GM21528 (cell line): ENCODE measurements at regions not wholly inside any gene's neighbourhood (a gene's known extent, or its start where the extent isn't known, plus 50 kb on each side); places are given as distances from the start of the nearest gene placed in this dataset.

Source experiments
- ATAC-seq: cut with Tn5 transposase; IDR thresholded peaks from one replicate; pipeline ENCODE4 v1.9.1; 2021; ENCODE audit warnings: mild to moderate bottlenecking, moderate library complexity; ENCODE audit not compliant: unreplicated experiment, low FRiP score

DNA sequence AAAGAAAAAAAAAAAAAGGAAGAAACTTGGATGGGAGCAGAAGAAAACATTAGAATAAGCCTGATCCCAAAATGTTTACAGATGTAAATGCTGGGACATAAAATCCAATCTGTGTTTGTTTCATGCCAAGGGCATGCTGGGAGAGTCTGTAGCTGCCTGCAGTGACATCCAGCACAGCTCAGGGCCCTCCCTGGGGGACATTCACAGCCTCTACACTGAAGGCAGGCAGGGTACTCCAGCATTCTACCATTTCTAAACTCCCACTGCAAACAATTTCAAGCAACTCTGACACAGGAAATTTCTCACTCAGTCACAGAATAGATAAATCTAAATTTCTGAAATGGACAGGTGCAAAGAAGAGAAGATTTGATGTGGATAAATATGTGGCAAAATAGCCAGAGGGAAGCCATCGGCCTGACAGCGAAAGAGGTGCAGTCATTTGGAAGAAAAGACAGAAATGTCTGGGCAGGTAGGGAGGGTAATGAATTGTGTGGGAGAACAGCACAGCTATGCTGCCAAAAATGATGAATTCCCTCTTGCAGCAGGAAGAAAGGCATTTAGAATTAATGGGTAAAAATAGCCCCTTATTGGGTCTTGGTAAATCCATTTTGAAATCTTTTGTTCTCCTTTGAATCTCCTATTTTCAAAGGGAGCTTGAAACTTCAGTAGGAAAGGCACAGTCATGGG is 199.4 kb downstream of the MED10 start:
- ATAC-seq, result no peak

DNA sequence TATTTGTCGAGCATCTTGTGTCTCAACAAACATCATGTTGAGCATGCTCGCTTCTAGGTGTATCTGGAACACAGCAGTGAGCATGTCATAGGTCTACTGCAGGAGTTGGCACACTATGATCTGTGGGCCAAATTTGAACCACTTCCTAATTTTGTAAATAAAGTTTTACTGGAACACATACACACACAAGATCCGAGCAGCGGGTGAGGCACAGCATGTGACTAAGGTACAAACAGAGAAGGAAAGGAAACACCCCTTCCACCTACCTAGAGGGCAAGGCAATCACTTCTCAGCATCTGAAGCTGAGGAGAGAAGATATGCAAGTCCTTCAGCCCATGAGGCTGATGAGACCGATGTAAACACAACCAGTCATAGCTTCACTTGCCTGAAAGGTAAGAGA is 200.4 kb downstream of the MED10 start:
- no peak for ATAC-seq

DNA sequence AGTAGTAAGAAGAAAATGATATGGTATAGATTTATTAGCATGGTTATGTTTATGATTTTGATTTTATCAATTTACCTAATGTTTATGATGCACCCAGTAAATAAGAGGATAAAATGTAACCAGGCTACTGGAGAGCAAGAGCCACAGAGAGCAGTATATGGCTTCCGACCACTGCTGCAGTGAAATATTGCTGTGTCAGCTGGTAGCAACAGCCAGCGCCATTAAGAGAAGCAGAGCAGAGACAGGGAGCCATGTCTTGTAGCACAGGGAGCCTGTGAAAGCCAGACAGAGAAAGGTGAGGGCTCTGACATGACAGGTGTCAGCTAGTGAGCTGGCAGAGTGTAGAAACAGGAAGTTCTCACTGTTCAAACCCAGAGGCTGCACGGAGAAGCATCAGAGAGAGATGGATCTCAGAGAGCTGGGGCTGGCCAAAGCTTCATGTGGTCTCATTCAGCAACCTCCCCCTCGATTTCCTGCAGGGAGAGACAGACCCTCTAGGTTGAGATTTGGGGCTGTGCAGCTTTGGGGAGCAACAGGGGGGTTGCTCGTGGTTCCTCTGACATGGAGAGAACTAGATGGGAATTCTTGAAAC is 202.1 kb downstream of the MED10 start:
- ATAC-seq, result no peak

DNA sequence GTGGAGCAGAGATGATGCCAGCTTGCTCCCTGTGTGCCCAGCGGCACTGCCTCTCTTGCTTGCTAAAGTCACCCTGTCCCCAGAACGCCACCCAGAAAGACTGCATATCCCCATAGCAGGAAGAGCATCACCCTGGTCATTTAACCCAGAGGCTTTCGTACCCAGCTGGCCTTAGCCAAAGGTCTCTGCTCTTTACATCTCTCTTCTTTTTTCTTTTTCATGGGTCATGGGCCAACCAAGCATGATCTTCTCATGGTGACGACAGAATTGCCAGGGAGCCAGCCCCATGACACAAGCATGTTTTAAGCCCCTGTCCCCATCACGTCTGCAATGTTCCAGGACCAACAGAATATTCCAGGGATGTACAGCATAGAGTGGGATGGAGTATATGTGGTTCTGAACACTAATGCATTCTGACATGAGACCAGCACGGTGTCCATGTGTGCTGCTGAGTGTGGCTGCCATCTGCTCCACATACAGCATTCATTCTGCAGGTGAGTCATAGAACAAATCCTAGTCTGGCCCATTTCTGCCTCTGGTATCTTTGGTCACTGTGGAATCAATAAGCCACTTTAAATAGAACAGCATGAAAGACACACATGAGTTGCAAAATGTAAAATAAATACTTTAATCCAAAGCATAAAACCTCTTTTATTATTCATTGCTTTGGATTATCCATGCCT is 203.0 kb downstream of the MED10 start:
- ATAC-seq, result no peak

DNA sequence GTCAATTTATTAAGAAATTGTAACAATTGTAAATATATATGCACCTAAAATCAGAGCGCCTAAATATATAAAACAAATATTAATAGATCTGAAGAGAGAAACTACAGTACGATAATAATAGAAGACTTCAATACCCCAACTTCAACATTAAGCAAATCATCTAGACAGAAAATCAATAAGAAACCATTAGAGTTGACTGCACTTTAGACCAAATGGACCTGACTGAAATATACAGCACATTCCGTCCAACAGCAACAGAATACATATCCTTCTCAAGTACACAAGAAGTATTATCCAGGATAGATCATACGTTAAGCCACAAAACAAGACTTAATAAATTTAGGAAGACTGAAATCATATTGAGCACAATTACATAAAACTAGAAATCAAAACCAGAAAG is 208.7 kb downstream of the MED10 start:
- no peak for ATAC-seq

DNA sequence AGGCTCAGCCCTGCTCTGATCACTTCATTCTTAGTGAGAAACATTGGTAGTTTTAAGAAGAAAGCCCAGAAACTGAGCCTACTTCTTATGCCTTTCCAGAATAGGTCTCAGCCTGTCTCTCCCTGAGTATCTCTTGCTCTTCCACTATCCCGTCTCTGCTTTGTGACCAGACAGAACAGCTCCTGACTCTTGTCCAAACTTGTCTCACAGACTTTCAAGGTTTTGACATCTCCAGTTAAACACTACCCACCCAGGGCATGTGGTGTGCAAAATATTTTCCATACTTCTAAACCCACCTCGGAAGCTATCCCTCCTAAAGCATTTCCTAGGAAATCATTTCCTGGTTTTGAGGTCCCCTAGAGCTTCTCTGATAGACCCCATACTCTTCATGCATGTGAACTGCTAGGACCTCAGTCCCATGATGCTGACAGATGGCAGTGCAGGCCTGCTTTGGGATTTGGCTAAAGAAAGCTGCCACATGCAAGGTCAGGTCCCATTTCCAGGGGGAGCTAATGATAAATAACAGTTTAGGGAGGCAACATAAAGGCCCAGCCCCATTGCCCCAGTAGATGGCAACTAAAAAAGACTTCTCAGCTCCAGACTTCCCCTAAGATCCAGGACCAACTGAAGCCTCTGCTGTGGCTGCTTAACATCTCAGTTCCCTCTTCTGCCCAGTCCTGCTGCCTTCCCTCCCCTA is 211.5 kb downstream of the MED10 start:
- no peak for ATAC-seq

DNA sequence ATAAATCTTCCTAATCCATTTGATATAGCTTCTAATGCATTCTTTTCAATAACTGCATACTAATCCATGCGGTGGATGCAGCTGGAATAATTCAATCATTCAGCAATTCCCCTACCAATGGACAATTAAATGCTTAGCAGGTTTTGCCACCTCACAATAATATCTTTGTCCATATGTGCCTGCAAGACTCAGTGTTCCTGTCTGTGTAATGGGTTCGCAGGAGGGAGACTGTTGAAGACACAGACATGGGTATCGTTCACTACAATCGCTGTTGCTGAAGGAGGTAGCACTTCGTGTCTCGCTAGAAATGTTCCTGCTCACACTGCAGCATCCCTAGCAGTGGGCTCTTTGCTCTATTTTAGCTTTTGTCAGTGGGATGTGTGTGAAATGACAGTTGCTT is 214.4 kb downstream of the MED10 start:
- ATAC-seq, result no peak

DNA sequence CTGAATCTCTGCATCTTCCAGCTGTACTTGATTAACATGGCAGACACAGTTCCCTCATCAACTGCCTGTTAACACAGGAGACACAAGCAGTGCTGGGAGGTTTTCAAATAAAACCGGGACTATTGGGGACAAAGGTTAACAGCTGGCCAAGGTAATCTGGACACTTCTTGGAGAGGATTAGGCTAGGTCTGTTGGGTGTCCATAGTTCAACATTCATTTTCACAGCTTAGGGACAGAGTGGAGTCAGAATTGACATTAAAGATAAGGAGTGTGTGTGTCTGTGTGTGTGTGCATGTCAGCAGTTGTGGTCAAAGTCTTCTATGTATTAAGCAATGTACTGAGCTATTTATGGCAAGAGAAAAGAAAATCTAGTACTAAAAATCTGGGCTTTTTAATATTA is 216.2 kb downstream of the MED10 start:
- ATAC-seq, result no peak

DNA sequence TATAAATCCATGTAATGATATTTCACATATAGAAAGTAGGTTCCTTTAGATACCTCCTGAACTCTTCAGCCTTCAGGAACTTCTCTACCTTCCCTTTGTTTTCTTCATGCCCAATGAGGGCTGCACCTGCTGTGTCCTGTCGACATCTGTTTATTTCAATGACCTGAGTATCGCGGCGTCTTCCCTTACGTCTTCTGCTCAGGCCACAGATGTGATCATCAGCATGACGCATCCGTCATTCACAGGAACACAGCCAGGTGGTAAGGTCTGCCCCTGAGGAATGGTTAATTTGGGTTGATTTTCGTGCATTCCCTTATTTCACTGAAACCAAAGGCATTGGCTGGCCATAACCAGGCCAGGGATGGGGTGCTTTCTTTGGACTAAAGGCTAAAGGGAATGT is 217.1 kb downstream of the MED10 start:
- no peak for ATAC-seq

DNA sequence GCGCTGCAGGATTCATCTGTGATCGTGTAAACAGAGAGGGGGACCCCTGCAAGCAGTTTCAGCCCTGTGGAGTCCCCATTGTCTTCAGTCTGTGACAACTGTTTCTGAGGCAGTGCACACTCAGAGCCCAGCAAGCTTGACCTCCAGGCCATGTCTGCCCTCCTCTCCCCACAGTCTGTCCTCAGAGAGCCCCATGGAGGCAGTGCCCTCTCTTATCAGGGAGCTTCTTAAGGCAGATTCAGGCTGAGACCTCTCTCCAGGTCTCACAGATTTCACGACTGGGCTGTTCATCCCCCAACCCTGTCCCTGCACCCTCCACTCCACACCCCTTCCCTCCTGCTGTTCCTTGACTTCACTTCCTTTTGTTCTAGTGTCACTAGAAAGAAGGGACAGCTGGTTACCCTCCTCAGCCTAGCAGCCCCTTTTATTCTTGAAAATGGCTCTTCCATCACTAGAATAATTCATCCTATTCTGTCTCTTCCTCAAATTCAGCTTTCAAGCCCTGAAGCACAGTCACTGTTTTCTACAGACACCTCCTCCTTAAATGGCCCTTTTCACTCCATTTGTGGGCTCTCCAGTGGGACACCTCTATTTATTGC is 218.4 kb downstream of the MED10 start:
- ATAC-seq, result no peak

DNA sequence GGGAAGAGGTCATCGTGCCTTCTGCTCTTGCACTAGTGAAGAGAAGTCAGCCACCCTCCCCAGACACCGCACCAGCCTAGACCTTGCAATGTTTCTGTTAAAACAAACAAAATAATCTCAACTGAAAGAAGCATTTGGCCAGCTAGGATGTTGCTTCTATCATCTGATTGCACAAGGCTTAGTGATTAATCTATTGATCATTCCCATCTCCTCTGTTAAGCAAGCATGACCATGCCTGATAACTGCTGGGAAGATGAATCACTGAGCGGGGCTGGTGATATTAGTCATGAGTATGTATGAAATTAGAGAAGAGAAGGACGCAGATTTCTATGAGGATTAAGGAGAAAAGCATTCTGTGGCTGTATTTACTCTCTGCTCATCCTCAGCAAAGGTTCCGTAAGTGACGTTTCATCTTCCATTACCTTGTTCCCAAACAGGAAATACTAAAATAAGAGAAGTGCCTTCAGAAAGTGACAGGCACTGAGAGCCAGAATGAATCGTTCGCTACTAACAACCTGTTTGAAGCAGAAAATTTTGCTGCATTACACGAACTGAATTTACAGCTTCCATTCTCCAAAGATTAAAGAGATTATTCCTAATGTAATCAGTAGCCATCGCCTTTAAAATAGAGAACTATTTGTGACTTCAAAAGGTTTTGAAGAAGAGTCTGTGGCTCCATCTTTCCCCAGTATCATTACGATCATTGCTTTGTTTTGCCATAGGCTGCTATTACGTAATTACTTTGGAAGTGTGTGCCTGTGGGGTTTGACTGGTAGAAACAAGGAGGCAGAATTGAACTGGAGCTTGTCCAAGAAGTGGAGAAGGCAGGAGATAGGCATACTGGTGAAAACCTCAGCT is 219.1 kb downstream of the MED10 start:
- ATAC-seq, result no peak

DNA sequence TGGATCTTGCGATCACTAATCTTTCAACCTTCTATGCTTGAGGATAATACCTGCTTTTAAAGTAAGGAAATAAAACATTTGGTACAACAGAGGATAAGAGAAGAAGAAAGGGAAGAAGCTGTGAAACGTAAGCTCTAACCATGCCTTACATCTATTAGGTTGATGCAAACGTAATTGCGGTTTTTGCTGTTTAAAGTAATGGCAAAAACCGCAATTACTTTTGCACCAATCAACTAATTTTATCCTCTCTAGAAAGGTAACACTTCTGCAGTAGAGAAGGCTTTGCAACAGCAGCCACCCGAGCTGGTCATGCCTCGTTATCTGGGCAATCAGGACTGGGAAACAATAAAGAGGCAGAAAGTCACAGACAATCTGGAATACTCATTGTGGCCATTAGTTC is 224.1 kb downstream of the MED10 start:
- ATAC-seq, result no peak

DNA sequence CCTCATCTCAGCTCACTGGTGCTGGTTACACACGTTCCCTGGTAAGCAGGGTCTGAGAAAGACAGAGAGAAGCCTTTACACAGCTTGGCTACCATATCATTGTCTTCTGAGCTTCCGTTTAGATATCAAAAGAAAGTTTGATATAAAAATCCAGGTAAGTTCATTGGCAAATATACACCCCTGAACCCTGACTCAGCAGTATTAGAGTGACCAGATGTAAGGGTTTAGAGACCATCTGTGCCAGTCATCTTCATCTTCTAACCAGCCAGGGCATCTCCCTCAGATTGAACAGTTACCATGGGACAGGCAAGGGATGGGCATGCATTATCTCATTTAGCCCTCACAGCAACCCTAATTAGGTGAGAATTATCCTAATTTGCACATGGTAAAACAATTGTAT is 232.1 kb downstream of the MED10 start:
- ATAC-seq, result no peak

DNA sequence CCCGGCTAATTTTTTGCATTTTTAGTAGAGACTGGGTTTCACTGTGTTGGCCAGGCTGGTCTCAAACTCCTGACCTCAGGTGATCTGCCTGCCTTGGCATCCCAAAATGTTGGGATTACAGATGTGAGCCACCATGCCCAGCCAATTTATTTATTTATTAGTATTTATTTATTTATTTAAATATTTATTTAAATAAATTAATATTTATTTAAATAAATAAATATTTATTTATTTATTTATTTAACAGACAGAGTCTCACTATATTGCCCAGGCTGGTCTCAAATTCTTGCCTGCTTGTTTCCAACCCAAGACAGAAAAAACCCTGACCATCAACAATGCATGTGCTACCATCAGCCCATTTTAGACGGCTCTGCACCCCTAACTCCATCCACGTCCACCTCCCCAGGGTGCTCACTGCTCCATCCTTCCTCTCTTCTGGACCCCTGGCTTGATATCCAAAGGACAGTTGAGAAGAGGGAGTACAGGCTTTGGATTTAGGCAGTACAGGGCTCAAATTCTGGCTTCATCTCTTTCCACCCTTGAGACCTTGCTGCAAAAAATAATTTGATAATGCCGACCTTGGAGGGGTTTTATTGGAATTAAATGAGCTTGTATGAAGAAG is 232.6 kb downstream of the MED10 start:
- no peak for ATAC-seq

DNA sequence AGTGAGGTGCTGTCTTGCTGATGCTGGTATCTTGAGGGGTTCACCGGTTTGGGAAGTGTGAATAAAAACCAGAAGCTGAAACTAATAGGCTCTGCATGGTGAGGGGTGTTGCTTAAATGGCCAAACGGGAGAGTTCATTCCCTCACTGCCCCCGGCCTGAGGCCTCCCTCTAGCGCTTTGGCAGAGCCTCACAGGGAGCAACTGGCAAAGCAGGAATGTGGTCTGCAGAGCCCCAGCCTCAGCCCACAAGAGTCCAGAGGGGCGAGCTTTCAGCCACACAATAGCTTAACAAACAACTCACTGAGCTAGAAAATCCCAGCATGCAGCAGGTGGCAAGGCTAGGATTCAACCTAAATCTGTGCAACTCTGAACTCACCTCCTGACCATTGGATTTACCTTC is 234.8 kb downstream of the MED10 start:
- no peak for ATAC-seq

DNA sequence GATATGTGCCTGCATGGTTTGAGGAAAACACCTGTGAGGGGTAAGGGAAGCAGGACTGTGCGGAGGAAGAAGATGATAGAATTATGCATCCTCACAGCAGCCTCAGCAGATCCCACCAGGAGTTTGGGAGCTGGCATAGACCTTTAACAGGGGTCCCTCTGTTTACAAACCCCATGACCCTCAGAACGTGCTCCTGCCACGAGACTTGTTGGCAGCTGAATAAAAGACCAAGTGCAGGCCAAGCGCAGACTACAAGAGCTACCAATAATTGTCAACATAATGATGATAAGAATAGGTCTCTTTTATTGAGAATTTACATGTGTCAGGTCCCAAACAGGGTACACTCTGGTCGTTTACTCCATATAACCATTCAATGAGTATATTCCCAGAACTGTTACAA is 236.0 kb downstream of the MED10 start:
- ATAC-seq, result no peak

DNA sequence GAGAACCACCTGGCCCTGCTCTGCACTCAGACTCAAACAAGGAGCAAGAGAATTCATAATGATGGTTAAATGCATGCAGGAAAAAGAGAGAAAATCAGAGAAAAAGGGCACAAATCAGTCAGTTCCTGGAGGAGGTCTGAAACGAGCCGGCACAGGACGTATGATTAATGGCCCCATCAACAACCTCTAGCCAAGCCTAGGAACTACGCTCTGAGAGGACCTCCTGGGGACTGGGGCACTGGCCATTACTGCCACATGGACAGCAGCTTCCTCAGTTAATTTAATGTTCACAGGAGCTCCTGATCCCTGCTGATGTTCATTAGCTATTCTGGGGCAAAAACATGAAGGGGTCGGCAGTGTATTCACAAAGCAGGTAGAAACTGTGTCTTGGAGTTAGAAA is 238.1 kb downstream of the MED10 start:
- no peak for ATAC-seq

DNA sequence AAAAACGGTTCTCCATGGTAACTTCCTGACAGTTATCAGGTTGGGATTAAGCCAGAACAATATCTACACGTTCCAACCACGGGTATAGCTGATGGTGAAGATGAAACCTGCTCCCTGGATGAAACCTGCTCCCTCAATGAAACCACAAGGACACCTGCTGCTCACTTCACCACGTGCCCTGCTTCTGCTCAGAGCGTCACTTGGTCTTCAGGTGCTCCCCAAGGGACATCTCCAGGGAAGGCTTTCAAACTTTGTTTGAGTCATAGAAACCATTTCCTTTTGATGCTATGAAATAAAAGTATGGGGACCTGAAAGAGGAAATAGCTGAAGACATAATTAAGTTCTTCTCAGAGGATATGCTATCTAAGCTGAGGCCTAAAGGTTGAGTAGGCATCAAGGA is 242.4 kb downstream of the MED10 start:
- ATAC-seq, result no peak

DNA sequence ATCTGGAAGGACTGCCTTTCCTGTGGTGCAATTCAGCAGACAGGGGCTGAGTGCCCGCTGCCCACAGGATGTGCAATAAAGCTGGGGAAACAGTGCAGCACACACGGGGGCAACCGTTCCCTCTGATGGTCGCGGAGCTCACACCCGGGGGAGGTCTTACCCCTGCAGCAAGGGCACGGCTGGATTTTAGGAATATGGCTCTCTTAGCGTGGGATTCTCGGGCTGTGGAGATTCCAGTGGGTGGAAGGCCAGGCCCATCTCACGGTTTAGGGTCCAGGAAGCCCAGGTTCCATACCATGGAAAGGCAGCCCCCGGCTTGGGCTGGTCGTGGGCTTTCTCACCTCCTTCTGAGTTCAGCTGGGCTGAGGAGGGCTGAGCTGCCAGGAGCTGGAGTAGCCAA is 244.1 kb downstream of the MED10 start:
- no peak for ATAC-seq

DNA sequence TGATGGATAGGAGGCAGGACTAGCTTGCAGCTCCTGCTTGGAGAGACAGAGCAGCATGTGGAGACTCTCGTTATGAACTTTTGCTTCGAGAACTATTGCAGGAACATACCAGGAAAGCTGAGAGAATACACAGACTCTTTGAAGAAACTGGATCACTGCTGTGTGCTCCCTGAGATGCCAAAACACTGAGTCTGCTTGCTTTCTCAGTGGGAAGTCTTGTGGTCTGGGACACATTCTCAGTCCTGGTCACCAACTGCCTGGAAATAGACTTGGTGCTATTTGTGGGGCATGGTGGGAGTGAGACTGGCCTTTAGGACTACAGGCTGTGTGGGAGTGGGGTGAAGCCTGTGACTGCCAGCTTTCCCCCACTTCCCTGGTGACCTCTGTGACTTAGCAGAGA is 252.6 kb downstream of the MED10 start:
- no peak for ATAC-seq
